ENCODE measurements at regions not wholly inside any gene's neighbourhood (a gene's known extent, or its start where the extent isn't known, plus 50 kb on each side); places are given as distances from the start of the nearest gene placed in this dataset.

DNA sequence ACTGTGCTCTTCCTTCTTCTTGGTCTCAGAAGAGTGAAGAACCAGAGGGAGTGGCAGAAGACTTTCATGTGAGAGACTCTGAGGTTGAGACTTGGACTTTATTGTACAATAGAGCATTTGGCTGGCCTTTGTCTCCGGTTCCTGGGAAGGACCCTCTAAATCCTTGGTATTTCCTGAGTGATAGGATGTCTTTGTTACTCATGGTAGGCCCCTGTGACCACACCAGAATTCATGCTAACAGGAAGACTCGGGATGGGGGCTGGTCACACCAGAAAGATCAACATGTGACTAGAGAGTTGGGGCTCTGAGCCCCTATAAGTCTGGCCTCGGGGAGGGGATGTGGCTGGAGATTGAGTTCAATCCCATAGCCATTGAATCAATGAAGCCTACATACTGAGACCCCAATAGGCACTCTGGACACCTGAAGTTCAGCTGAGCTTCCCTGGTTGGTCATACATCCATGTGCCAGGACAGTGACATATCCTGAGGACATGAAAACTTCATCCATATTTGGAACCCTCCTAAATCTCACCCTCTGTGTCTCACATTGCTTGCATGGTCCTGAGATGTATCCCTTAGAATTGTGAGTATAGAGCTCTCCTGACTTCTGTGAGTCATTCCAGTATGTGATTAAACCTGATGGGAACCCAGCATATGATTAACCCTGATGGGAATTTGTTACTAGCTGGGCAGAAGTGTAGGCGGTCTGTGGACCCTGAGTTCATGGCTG is 201.7 kb downstream of the GADD45G start:
- no peak for TF ChIP-seq YY1 (IDR thresholded peaks at IDR 0.05; ENCODE audit: insufficient read depth, insufficient read length)
- no peak for TF ChIP-seq SUZ12 (IDR thresholded peaks at IDR 0.05; ENCODE audit: extremely low read depth, insufficient read depth, insufficient read length)
